Heart right ventricle (tissue), 16 donors: ENCODE measurements at regions not wholly inside any gene's neighbourhood (a gene's known extent, or its start where the extent isn't known, plus 50 kb on each side); places are given as distances from the start of the nearest gene placed in this dataset.

Experiments
- ATAC-seq, 8 donors: fragments of 200-7000 bp; cut with Tn5 transposase; one replicate each; pipeline ENCODE4 v1.9.1; 2020; ENCODE audit warnings: mild to moderate bottlenecking in 8 of 8, moderate library complexity in 8 of 8, moderate number of reproducible peaks in 1 of 8
- DNase-seq, 2 donors: peaks; one replicate each; pipeline ENCODE4 v3.0.0-alpha.2; 2020
- H3K27ac ChIP-seq, 10 donors: fragments of 200-600 bp; sonication (generic) in 2 of 10; one replicate each; pipeline versions ENCODE4 v1.5.0 to v1.8.0; 2020 to 2022; ENCODE audit warnings: mild to moderate bottlenecking in 3 of 10
- H3K27me3 ChIP-seq, 7 donors: fragments of 200-600 bp; one replicate each; pipeline ENCODE4 v1.8.0; 2021 to 2022; ENCODE audit warnings: mild to moderate bottlenecking in 2 of 7
- H3K36me3 ChIP-seq, 9 donors: fragments of 200-600 bp; sonication (generic) in 1 of 9; one replicate each; pipeline versions ENCODE4 v1.5.0 to v1.8.0; 2020 to 2022; ENCODE audit warnings: mild to moderate bottlenecking in 2 of 9
- H3K4me1 ChIP-seq, 9 donors: fragments of 200-600 bp; sonication (generic) in 1 of 9; one replicate each; pipeline versions ENCODE4 v1.5.0 to v1.8.0; 2020 to 2022; ENCODE audit warnings: mild to moderate bottlenecking in 4 of 9
- H3K4me3 ChIP-seq, 10 donors: fragments of 200-600 bp; sonication (generic) in 2 of 10; one replicate each; pipeline versions ENCODE4 v1.5.0 to v1.8.0; 2020 to 2022; ENCODE audit warnings: mild to moderate bottlenecking in 7 of 10, moderate library complexity in 2 of 10
- H3K9me3 ChIP-seq, 11 donors: fragments of 200-600 bp in 10 of 11; sonication (generic) in 2 of 11; one replicate each; pipeline versions ENCODE4 v1.5.0 to v1.8.0; 2013 to 2022; ENCODE audit warnings: mild to moderate bottlenecking in 2 of 11, control low read depth in 1 of 11, moderate library complexity in 1 of 11
- WGBS, 2 donors: extraction: QIAGEN DNeasy Blood & Tissue Kit; methylation state at CpG; one replicate each; pipeline ENCODE4 v1.1.7; 2013; ENCODE audit warnings: inconsistent platforms in 1 of 2; 5-methylcytosine and 5-hydroxymethylcytosine counted together
- intact Hi-C, 10 donors: fragments of 100-400 bp; cut with DNase I; formaldehyde crosslinking; loops; one replicate each; pipeline versions ENCODE4 v1.11.1 to v1.14.2; 2022
- TF ChIP-seq, protein P1 (sequence below), 9 donors: fragments of 200-600 bp; sonication (generic) in 2 of 9; IDR thresholded peaks; one replicate each; pipeline versions ENCODE4 v1.5.0 to v1.8.0; 2021 to 2022; ENCODE audit warnings: antibody characterized with exemption in 9 of 9, mild to moderate bottlenecking in 5 of 9, moderate library complexity in 1 of 9
- donor health status: Arrhythmogenic right ventricular cardiomyopathy.
- donor health status: ischemic (EF 13 %, LVEDD 7.1; RV severe dilation, severe dysfunction).
- donor health status: healthy with polysubstance abuse.
- donor health status: DM: no; HTN: yes; CAD: no.
- donor health status: DM: no; HTN: no; CAD: no.
- donor health status: ischemic (EF 25% LVEDD 6.9; RV normal size, moderate dysfunction).
- donor health status: ischemic (EF 25% LVEDD 5.7; RV mildly dilated, moderate dysfunction).
- donor health status: healthy.
- donor health status: DM: yes; HTN: yes; CAD: no.
- donor health status: Ischemic cardiomyopathy.
- donor health status: ischemic (EF 35%, LVEDD 5.7; RV mildly dilated, moderate dysfunction).
- donor health status: nonischemic (EF 11% LVEDD 7.7; RV severe dilation, severe dysfunction).
- donor health status: DM: yes; HTN: yes; CAD: no.
- donor health status: PGD.
- donor health status: ischemic (EF 29% LVEDD 5.4; RV normal size, mild dysfunction).
- donor health status: nonischemic (EF 23%, LVEDD 6.1; RV moderate dilation, normal function).

DNA sequence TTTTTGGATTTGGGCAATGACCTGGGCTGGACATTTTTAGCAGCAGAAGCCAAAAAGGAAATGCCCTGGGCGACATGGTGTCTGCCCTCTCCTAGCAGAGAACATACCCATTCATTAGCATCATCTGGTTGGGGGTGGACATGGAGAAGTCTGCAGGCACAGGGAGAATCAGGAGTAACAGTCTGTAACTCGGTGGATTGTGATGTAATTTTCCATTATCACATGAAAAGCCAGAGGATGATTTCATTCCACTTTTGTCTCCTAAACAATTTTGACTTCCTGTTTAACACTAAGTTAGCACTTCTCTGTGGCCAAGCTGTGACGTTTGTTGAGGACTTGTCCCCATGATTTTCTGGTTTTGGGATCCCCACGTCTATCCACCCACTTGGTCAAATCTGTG, 153.8 kb upstream of the HABP2 start:
- 41 to 49% methylated on average over 4 of the region's 4 CpGs for WGBS, 2 donors
- Histone ChIP-seq H3K36me3 (no peaks in the 10 kb centered on the region), H3K27me3 (peaks cover 0 to 9% (median 0%) of the 10 kb centered on the region in 7 donors), H3K4me1 (no peaks in the 10 kb centered on the region), H3K9me3 (peaks cover 0 to 11% (median 0%) of the 10 kb centered on the region in 11 donors), H3K4me3 (no peak overlapping the region), H3K27ac (no peak overlapping the region)
- ATAC-seq (no peak), DNase-seq (no peak)
- intact Hi-C loops = loop anchor here in 1 of 10 donors (10.0 kb wide), 1 partner anchor 254 kb away; no protein-coding TSS in a partner anchor
- TF ChIP-seq, protein P1, sequence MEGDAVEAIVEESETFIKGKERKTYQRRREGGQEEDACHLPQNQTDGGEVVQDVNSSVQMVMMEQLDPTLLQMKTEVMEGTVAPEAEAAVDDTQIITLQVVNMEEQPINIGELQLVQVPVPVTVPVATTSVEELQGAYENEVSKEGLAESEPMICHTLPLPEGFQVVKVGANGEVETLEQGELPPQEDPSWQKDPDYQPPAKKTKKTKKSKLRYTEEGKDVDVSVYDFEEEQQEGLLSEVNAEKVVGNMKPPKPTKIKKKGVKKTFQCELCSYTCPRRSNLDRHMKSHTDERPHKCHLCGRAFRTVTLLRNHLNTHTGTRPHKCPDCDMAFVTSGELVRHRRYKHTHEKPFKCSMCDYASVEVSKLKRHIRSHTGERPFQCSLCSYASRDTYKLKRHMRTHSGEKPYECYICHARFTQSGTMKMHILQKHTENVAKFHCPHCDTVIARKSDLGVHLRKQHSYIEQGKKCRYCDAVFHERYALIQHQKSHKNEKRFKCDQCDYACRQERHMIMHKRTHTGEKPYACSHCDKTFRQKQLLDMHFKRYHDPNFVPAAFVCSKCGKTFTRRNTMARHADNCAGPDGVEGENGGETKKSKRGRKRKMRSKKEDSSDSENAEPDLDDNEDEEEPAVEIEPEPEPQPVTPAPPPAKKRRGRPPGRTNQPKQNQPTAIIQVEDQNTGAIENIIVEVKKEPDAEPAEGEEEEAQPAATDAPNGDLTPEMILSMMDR (IDR thresholded peaks at IDR 0.05) = no peak

DNA sequence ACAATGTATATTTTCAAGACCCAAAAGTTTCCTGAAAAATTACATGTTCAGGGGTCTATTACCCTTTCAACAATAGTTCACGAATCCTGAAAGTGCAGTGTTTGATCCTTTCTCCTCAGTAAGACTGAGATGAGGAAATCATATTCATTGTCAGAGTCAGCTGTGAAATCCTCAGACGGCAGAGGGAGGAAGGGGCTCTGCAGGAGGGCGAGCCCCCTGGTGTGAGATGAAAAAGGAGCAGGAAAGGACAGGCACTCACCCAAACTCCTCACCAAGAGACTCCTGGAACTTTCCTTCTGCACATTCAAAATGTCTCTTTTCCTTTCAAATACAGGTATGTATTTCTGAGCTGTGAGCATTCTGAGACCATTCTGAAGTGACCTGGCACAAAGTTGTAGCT, 150.3 kb upstream of the HABP2 start:
- H3K27ac ChIP-seq = no peak overlapping the region
- ATAC-seq (no peak), DNase-seq (no peak)
- no peaks in the 10 kb centered on the region for H3K4me1 ChIP-seq
- peaks cover 0 to 27% (median 0%) of the 10 kb centered on the region in 7 donors for H3K27me3 ChIP-seq
- peaks cover 0 to 11% (median 0%) of the 10 kb centered on the region in 11 donors for H3K9me3 ChIP-seq
- 51 to 52% methylated on average over 3 of the region's 3 CpGs for WGBS, 2 donors
- intact Hi-C loops = no loop called here
- no peaks in the 10 kb centered on the region for H3K36me3 ChIP-seq
- no peak overlapping the region for H3K4me3 ChIP-seq
- TF ChIP-seq, protein P1 (IDR thresholded peaks at IDR 0.05) = no peak

DNA sequence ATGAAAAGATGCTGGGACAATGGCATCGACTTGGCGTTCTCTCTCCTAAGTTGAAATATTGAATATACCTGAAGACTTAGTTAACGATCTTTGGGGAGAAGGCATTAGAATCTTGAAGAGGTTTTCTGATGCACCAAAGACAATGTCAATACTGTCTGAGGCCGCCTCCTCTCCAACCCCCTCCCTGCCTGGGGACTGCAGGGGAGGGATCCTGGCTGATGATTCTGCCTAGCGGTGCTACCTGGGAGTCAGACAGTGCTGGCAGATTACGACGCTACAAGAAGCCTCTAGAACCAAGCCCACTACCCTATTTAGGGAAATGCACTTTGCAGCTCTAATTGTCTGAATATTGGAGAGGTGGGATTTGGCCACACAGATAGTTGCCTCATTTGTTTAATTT, 145.6 kb upstream of the HABP2 start:
- WGBS, 2 donors = 57 to 67% methylated on average over 7 of the region's 7 CpGs
- DNase-seq (no peak), ATAC-seq (no peak)
- Histone ChIP-seq H3K27ac (no peak overlapping the region), H3K4me3 (no peak overlapping the region), H3K36me3 (no peaks in the 10 kb centered on the region), H3K27me3 (peaks cover 0 to 42% (median 5%) of the 10 kb centered on the region in 7 donors), H3K9me3 (no peaks in the 10 kb centered on the region), H3K4me1 (no peaks in the 10 kb centered on the region)
- intact Hi-C loops = no loop called here
- TF ChIP-seq, protein P1 (IDR thresholded peaks at IDR 0.05) = no peak

DNA sequence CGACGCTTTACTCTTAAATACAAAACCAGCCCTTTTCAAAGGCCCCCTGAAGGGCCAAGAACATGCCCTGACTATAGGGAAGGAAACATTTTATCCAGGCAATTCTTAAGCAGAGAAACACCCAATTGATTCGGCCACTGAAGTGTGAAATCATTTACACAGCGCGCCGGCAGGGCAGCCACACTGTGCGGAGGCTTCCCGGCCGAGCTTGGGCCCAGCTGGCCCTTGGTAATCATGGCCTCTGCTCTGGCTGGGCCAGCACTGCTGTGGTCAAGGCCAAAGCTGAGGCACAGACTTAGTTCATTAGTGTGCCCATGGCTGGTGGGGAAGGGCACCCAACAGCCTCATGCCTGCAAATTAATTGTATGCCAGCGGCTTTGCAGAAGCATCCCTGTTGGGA, 143.7 kb upstream of the HABP2 start:
- no peak for ATAC-seq
- WGBS, 2 donors = 88 to 93% methylated on average over 10 of the region's 10 CpGs
- H3K4me1 ChIP-seq = no peaks in the 10 kb centered on the region
- DNase-seq = no peak
- TF ChIP-seq, protein P1 (IDR thresholded peaks at IDR 0.05) = no peak
- no peaks in the 10 kb centered on the region for H3K36me3 ChIP-seq
- intact Hi-C loops = no loop called here
- H3K27me3 ChIP-seq = peaks cover 0 to 42% (median 5%) of the 10 kb centered on the region in 7 donors
- no peak overlapping the region for H3K27ac ChIP-seq
- peaks cover 0 to 4% (median 0%) of the 10 kb centered on the region in 11 donors for H3K9me3 ChIP-seq
- H3K4me3 ChIP-seq = no peak overlapping the region
